HCT116 (cell line): ENCODE measurements at regions not wholly inside any gene's neighbourhood (a gene's known extent, or its start where the extent isn't known, plus 50 kb on each side); places are given as distances from the start of the nearest gene placed in this dataset.
"Not testable (repeated sequence)": the region's sequence is repeated elsewhere in the genome, so short reads cannot be mapped to it uniquely, and the experiment has no call there.

ENCODE experiments used
- ATAC-seq: fragments of 200-7000 bp; cut with Tn5 transposase; 2 replicates; pipeline ENCODE4 v1.9.1; 2020; ENCODE audit warnings: mild to moderate bottlenecking, moderate library complexity
- BruUV-seq: library from RNA; stranded (reverse); fragments of 400-500 nt; replicated peaks from 2 replicates; lab custom pipeline; 2021; lab: Mats Ljungman, UMichigan
- CTCF ChIA-PET: fragments of 300-600 bp; sonication (Branson Sonifier 250); formaldehyde crosslinking; loops from one replicate; lab custom pipeline; 2021; ENCODE audit warnings: antibody characterized with exemption; lab: Charles Lee
- POLR2A ChIA-PET: fragments of 300-600, 350-600 bp; sonication (Branson Sonifier 250); formaldehyde crosslinking; loops from one replicate; lab custom pipeline; 2021; ENCODE audit warnings: antibody characterized with exemption; lab: Charles Lee
- RAD21 ChIA-PET, 2 experiments: fragments of 300-600 bp; sonication (Branson Sonifier 250); formaldehyde crosslinking; loops; one replicate each; lab custom pipeline; 2023; ENCODE audit warnings: low total read pairs in 2 of 2; ENCODE audit not compliant: uncharacterized antibody in 2 of 2, unreplicated experiment in 2 of 2, low non-redundant PET in 1 of 2; lab: Charles Lee
- DNase-seq: peaks from one replicate; pipeline ENCODE4 v3.0.0-alpha.2; 2010; ENCODE audit warnings: low read depth, low spot score
- H2AFZ ChIP-seq: fragments of 200-600 bp; shearing (Covaris generic), sonication (generic); 2 replicates; pipeline ENCODE4 v1.6.1; 2017; ENCODE audit warnings: low read depth, mixed run types, mixed read lengths, antibody characterized with exemption, low read length; ENCODE audit not compliant: poor library complexity, severe bottlenecking
- H3K27ac ChIP-seq: 2 replicates; pipeline ENCODE4 v1.5.1; 2012; ENCODE audit warnings: low read depth, low read length
- H3K27me3 ChIP-seq: fragments of 200-600 bp; sonication (generic); 2 replicates; pipeline ENCODE4 v1.6.1; 2016; ENCODE audit warnings: mixed run types, low read length, mixed read lengths; ENCODE audit not compliant: insufficient read depth
- H3K36me3 ChIP-seq, 2 experiments: fragments of 200-500 bp in 1 of 2; fragments of 200-600 bp in 1 of 2; sonication (Bioruptor generic) in 1 of 2; sonication (generic) in 1 of 2; 2 replicates each; pipeline versions ENCODE4 v1.5.1 to v1.6.1; 2014 to 2016; ENCODE audit warnings: low read length in 2 of 2, inconsistent platforms in 1 of 2, mixed read lengths in 1 of 2, mixed run types in 1 of 2; ENCODE audit not compliant: insufficient read depth in 2 of 2, control insufficient read depth in 1 of 2
- H3K4me1 ChIP-seq, 2 experiments: fragments of 200-600 bp in 1 of 2; sonication (generic) in 1 of 2; 2 replicates each; pipeline versions ENCODE4 v1.5.1 to v1.6.1; 2012 to 2017; ENCODE audit warnings: low read length in 2 of 2, inconsistent platforms in 1 of 2, mild to moderate bottlenecking in 1 of 2, mixed read lengths in 1 of 2, mixed run types in 1 of 2, moderate library complexity in 1 of 2; ENCODE audit not compliant: insufficient read depth in 2 of 2, control insufficient read depth in 1 of 2
- H3K4me2 ChIP-seq: fragments of 200-600 bp; sonication (generic); 2 replicates; pipeline ENCODE4 v1.6.1; 2017; ENCODE audit warnings: mixed run types, low read length, mixed read lengths
- H3K4me3 ChIP-seq, 2 experiments: fragments of 200-600 bp in 1 of 2; sonication (generic) in 1 of 2; replicated peaks in 1 of 2; 2 replicates each; pipeline ENCODE4 v1.5.1; 2011 to 2016; ENCODE audit warnings: low read length in 2 of 2, control low read depth in 1 of 2, low read depth in 1 of 2, mild to moderate bottlenecking in 1 of 2, mixed read lengths in 1 of 2, mixed run types in 1 of 2
- H3K79me2 ChIP-seq: fragments of 200-600 bp; sonication (generic); 2 replicates; pipeline ENCODE4 v1.6.1; 2017; ENCODE audit warnings: mild to moderate bottlenecking, mixed run types, low read length, moderate library complexity, mixed read lengths; ENCODE audit not compliant: insufficient read depth
- H3K9ac ChIP-seq: fragments of 200-600 bp; sonication (generic); 2 replicates; pipeline ENCODE4 v1.6.1; 2016; ENCODE audit warnings: low read length, mixed read lengths
- H3K9me2 ChIP-seq: fragments of 200-600 bp; sonication (generic), shearing (Covaris generic); 2 replicates; pipeline ENCODE4 v1.6.1; 2017; ENCODE audit warnings: mixed run types, mild to moderate bottlenecking, moderate library complexity; ENCODE audit not compliant: insufficient read depth
- H3K9me3 ChIP-seq, 2 experiments: fragments of 200-500 bp in 1 of 2; fragments of 200-600 bp in 1 of 2; sonication (Bioruptor generic) in 1 of 2; sonication (generic) in 1 of 2; 2 replicates each; pipeline ENCODE4 v1.6.1; 2014 to 2017; ENCODE audit warnings: low read length in 2 of 2, mixed read lengths in 2 of 2, inconsistent platforms in 1 of 2, low read depth in 1 of 2, mild to moderate bottlenecking in 1 of 2, mixed run types in 1 of 2, moderate library complexity in 1 of 2; ENCODE audit not compliant: control insufficient read depth in 1 of 2, insufficient read depth in 1 of 2
- H4K20me1 ChIP-seq: fragments of 200-600 bp; sonication (generic), shearing (Covaris generic); 2 replicates; pipeline ENCODE4 v1.6.1; 2017; ENCODE audit warnings: mixed run types, mild to moderate bottlenecking, moderate library complexity; ENCODE audit not compliant: insufficient read depth
- CBX3 ChIP-seq: IDR thresholded peaks from 2 replicates; pipeline ENCODE4 v1.6.1; 2012; ENCODE audit warnings: low read depth
- CEBPB ChIP-seq: IDR thresholded peaks from 2 replicates; pipeline ENCODE4 v1.6.1; 2012; ENCODE audit warnings: low read depth
- EGR1 ChIP-seq: IDR thresholded peaks from 2 replicates; pipeline ENCODE4 v1.6.1; 2012; ENCODE audit warnings: low read depth
- EZH2 ChIP-seq: fragments of 200-600 bp; sonication (generic); IDR thresholded peaks from 2 replicates; pipeline ENCODE4 v1.6.1; 2017; ENCODE audit warnings: antibody characterized with exemption, mixed run types
- EZH2phosphoT487 ChIP-seq: fragments of 200-600 bp; IDR thresholded peaks from 2 replicates; pipeline ENCODE4 v1.6.1; 2018; ENCODE audit warnings: antibody characterized with exemption, borderline replicate concordance
- FOSL1 ChIP-seq: IDR thresholded peaks from 2 replicates; pipeline ENCODE4 v1.6.1; 2012; ENCODE audit warnings: low read depth
- JUND ChIP-seq: IDR thresholded peaks from 2 replicates; pipeline ENCODE4 v1.6.1; 2012
- POLR2A ChIP-seq: IDR thresholded peaks from 2 replicates; pipeline ENCODE4 v1.7.0; 2011; ENCODE audit warnings: borderline replicate concordance; ENCODE audit not compliant: insufficient read depth, insufficient read length; ENCODE audit errors: extremely low read depth
- POLR2AphosphoS5 ChIP-seq: IDR thresholded peaks from 2 replicates; pipeline ENCODE4 v1.6.1; 2011; ENCODE audit warnings: mild to moderate bottlenecking, low read depth, low read length, moderate library complexity
- SP1 ChIP-seq: IDR thresholded peaks from 2 replicates; pipeline ENCODE4 v1.6.1; 2012; ENCODE audit warnings: low read depth
- SRF ChIP-seq: IDR thresholded peaks from 2 replicates; pipeline ENCODE4 v1.6.1; 2012; ENCODE audit warnings: low read depth
- TCF7L2 ChIP-seq: IDR thresholded peaks from 2 replicates; pipeline ENCODE4 v1.7.0; 2011; ENCODE audit warnings: borderline replicate concordance, inconsistent platforms; ENCODE audit not compliant: insufficient read depth, insufficient read length; ENCODE audit errors: extremely low read depth
- ZNF274 ChIP-seq: fragments of 200-500 bp; sonication (Bioruptor generic); IDR thresholded peaks from 2 replicates; pipeline ENCODE4 v1.6.1; 2014; ENCODE audit warnings: mild to moderate bottlenecking, low read depth, low read length, inconsistent platforms
- intact Hi-C: fragments of 100-400 bp; cut with micrococcal nuclease; formaldehyde crosslinking; loops from 2 replicates; pipeline ENCODE4 v1.10.0; 2022
- TF ChIP-seq, protein P1 (sequence below): IDR thresholded peaks from 2 replicates; pipeline ENCODE4 v1.6.1; 2012; ENCODE audit warnings: low read depth
- TF ChIP-seq, protein P2 (sequence below), 3 experiments: fragments of 200-600 bp in 1 of 3; sonication (generic) in 1 of 3; IDR thresholded peaks in 2 of 3; conservative IDR thresholded peaks in 1 of 3; 2 replicates each; pipeline ENCODE4 v1.5.1; 2012 to 2017; ENCODE audit warnings: low read depth in 2 of 3, low read length in 2 of 3, antibody characterized with exemption in 1 of 3, borderline replicate concordance in 1 of 3, control low read depth in 1 of 3, mild to moderate bottlenecking in 1 of 3, mixed read lengths in 1 of 3, mixed run types in 1 of 3, moderate library complexity in 1 of 3; ENCODE audit not compliant: insufficient read depth in 1 of 3
- TF ChIP-seq, protein P3 (sequence below): IDR thresholded peaks from 2 replicates; pipeline ENCODE4 v1.6.1; 2011; ENCODE audit warnings: mild to moderate bottlenecking, low read length, moderate library complexity; ENCODE audit not compliant: insufficient replicate concordance; ENCODE audit errors: extremely low read depth

DNA sequence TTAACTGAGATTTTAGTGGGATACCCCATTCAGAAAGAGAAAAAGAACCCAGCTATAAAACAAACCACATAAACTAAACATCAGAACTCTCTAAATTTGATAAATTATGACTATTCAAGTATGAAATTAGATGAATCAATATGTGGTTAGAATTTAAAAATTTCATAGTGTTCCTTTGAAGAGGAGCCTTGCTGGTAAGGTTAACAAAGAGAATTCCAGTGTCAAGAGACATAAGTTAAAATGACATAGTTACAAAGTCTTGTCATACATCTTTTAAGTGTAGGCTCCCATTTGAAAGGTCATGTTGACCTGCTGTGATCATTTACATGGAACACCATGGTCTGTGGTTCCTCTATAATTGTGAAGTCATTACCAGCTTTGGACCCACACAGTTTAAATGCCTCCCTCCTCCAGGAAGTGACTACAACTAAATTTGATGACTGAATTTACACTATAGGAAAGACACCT lies 231.6 kb upstream of the ETAA1 start:
- no peaks in the 10 kb centered on the region for H3K4me1 ChIP-seq
- H3K27ac ChIP-seq = no peak overlapping the region
- H4K20me1 ChIP-seq = no peaks in the 10 kb centered on the region
- no peak for DNase-seq
- no peaks in the 10 kb centered on the region for H3K79me2 ChIP-seq
- ChIA-PET CTCF (no interaction called here), RAD21 (no interaction called here), POLR2A (no interaction called here)
- no peaks in the 10 kb centered on the region for H3K27me3 ChIP-seq
- ATAC-seq = no peak
- H3K4me2 ChIP-seq = no peak overlapping the region
- no TSS peak for BruUV-seq
- no peak overlapping the region for H3K4me3 ChIP-seq
- no peaks in the 10 kb centered on the region for H3K9me3 ChIP-seq
- H3K9ac ChIP-seq = no peak overlapping the region
- intact Hi-C loops = no loop called here
- TF ChIP-seq, protein P1, sequence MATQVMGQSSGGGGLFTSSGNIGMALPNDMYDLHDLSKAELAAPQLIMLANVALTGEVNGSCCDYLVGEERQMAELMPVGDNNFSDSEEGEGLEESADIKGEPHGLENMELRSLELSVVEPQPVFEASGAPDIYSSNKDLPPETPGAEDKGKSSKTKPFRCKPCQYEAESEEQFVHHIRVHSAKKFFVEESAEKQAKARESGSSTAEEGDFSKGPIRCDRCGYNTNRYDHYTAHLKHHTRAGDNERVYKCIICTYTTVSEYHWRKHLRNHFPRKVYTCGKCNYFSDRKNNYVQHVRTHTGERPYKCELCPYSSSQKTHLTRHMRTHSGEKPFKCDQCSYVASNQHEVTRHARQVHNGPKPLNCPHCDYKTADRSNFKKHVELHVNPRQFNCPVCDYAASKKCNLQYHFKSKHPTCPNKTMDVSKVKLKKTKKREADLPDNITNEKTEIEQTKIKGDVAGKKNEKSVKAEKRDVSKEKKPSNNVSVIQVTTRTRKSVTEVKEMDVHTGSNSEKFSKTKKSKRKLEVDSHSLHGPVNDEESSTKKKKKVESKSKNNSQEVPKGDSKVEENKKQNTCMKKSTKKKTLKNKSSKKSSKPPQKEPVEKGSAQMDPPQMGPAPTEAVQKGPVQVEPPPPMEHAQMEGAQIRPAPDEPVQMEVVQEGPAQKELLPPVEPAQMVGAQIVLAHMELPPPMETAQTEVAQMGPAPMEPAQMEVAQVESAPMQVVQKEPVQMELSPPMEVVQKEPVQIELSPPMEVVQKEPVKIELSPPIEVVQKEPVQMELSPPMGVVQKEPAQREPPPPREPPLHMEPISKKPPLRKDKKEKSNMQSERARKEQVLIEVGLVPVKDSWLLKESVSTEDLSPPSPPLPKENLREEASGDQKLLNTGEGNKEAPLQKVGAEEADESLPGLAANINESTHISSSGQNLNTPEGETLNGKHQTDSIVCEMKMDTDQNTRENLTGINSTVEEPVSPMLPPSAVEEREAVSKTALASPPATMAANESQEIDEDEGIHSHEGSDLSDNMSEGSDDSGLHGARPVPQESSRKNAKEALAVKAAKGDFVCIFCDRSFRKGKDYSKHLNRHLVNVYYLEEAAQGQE = no peak
- TF ChIP-seq EZH2phosphoT487 (no peak), POLR2A (no peak), SRF (no peak), POLR2AphosphoS5 (no peak), EGR1 (no peak), EZH2 (no peak), CEBPB (no peak), CBX3 (no peak), SP1 (no peak), TCF7L2 (no peak), ZNF274 (no peak), FOSL1 (no peak), JUND (no peak)
- TF ChIP-seq, protein P2, sequence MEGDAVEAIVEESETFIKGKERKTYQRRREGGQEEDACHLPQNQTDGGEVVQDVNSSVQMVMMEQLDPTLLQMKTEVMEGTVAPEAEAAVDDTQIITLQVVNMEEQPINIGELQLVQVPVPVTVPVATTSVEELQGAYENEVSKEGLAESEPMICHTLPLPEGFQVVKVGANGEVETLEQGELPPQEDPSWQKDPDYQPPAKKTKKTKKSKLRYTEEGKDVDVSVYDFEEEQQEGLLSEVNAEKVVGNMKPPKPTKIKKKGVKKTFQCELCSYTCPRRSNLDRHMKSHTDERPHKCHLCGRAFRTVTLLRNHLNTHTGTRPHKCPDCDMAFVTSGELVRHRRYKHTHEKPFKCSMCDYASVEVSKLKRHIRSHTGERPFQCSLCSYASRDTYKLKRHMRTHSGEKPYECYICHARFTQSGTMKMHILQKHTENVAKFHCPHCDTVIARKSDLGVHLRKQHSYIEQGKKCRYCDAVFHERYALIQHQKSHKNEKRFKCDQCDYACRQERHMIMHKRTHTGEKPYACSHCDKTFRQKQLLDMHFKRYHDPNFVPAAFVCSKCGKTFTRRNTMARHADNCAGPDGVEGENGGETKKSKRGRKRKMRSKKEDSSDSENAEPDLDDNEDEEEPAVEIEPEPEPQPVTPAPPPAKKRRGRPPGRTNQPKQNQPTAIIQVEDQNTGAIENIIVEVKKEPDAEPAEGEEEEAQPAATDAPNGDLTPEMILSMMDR (IDR thresholded peaks at IDR 0.05 in 2 of 3, conservative IDR thresholded peaks at IDR 0.05 in 1 of 3; ENCODE audit: borderline replicate concordance in 1 of 3, insufficient read depth in 1 of 3, low read depth in 2 of 3, low read length in 2 of 3) = no peak
- TF ChIP-seq, protein P3, sequence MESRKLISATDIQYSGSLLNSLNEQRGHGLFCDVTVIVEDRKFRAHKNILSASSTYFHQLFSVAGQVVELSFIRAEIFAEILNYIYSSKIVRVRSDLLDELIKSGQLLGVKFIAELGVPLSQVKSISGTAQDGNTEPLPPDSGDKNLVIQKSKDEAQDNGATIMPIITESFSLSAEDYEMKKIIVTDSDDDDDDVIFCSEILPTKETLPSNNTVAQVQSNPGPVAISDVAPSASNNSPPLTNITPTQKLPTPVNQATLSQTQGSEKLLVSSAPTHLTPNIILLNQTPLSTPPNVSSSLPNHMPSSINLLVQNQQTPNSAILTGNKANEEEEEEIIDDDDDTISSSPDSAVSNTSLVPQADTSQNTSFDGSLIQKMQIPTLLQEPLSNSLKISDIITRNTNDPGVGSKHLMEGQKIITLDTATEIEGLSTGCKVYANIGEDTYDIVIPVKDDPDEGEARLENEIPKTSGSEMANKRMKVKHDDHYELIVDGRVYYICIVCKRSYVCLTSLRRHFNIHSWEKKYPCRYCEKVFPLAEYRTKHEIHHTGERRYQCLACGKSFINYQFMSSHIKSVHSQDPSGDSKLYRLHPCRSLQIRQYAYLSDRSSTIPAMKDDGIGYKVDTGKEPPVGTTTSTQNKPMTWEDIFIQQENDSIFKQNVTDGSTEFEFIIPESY = no peak
- no peak overlapping the region for H2AFZ ChIP-seq
- no peaks in the 10 kb centered on the region for H3K36me3 ChIP-seq
- no peaks in the 10 kb centered on the region for H3K9me2 ChIP-seq

DNA sequence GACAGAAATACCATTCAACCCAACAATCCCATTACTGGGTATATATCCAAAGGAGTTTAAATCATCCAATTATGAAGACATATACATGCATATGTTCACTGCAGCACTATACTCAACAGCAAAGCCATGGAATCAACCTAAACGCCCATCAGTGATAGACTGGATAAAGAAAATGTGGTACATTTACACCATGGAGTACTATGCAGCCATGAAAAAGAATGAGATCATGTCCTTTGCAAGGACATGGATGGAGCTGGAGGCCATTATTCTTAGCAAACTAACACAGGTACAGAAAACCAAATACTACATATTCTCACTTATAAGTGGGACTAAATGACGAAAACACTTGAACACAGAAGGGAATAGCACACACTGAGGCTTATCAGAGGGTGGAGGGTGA lies 230.6 kb upstream of the ETAA1 start:
- H3K27me3 ChIP-seq, H3K4me3 ChIP-seq, H2AFZ ChIP-seq, H3K9me3 ChIP-seq, H3K9ac ChIP-seq, ATAC-seq, POLR2A ChIA-PET, CTCF ChIA-PET, RAD21 ChIA-PET, DNase-seq, H3K36me3 ChIP-seq, H3K4me1 ChIP-seq, H3K9me2 ChIP-seq, H3K27ac ChIP-seq, intact Hi-C loops, BruUV-seq, H3K4me2 ChIP-seq, H4K20me1 ChIP-seq, H3K79me2 ChIP-seq: not testable (repeated sequence)
